ENCODE measurements at regions not wholly inside any gene's neighbourhood (a gene's known extent, or its start where the extent isn't known, plus 50 kb on each side); places are given as distances from the start of the nearest gene placed in this dataset.
A peak's percentile ranks its signal among the peaks of the same experiment; 100 is the strongest.

DNA sequence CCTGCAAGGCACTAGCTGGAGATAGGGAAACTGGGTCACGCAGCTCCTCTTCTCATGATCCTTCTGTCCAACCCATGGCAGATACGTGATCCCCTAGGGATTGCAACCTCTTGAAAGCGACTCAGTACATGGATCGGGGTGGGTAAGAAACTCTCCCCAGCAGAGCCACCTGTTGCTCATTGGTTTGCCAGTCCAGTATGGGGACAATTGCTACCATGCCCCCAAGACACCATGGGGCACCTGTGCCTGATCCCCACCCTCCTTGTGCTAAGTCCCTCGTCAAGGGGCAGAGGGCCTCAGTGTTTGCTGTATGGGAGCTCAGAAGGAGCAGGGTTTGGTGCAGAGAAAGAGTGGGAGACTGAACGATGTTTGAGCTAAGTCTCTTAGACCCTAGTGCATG, 500.9 kb downstream of the ENC1 start:
- no peak for DNase-seq

DNA sequence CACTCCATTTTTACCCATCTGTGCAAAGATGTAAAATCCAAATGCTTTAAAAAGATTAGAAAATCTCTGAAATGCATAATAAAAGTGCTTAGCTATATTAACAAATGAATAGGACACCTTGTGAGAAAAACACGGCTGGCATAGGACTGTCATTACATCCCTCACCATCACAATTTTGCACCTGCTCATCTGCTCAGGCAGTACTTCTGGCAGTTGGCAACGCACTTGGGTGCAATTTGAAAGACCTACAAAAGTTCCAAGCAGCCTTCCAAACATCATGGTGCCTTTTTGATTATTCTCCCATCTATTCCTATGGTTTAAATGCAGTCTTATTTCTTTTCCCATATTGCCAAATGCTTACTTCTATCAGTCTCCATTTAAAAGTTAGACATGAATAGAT, 501.8 kb downstream of the ENC1 start:
- DNase-seq: no peak

DNA sequence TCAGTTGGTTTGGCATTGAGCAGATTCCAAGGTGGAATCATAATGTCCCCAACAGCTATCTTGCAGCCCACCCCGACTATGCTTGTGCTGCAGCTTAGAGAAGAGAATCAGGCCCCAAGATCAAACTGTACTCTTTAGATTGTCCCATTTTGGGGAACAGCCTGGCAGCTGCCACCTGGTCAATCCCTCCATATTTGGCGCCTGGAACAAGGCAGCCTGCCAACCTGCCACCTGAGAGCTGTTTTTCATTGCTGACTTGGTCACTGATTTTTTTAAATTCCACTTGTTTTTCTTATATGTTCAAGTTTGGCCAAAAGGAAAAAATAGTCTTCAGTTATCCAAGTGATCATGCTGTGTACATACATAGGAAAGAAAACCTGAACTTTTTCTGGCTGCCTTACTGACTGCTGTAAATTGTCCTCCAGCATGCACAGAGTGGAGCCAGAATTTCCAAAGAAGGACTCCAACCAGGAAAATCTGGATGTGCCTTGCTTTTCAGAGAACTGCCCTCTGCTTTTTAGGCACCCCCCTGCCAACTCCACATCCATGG, 504.2 kb downstream of the ENC1 start:
- no peak for DNase-seq

DNA sequence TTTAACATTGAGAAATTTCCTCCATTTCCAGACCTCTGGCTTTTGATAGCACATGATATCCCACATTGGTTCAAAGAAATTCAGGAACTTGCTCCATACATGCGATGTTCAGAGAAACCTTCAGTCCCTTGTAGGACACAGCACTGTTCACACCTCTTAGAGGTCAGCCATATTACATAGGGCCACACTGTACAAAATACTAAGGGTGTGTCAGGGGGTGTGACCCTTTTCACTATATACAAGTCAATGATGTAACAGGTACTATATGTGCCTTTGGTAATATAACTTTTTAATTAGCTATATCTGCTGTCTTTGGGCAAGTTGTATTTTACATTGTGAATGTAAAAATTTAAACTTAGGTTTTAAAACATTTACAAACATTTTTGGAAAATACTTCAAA, 505.5 kb downstream of the ENC1 start:
- DNase-seq: no peak

DNA sequence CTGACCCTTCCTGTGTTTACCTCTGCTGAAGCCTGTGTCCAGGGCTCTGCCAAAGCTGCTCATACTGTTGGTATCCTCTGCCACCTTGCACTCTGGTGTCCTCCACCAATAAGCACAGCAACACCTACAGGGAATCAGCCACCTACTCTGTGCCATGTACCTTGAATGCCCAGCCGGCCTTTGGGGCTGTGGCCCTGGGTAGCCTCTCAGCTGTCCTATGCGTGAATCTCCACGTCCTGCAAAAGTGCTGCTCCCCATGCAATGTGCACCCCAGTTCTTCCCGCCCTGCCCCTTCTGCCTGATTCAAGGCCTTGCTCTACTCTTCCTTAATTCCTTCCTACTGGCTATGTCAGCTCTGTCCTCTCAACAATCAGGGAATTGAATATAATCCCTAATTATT, 506.5 kb downstream of the ARHGEF28 start:
- no peak for DNase-seq

DNA sequence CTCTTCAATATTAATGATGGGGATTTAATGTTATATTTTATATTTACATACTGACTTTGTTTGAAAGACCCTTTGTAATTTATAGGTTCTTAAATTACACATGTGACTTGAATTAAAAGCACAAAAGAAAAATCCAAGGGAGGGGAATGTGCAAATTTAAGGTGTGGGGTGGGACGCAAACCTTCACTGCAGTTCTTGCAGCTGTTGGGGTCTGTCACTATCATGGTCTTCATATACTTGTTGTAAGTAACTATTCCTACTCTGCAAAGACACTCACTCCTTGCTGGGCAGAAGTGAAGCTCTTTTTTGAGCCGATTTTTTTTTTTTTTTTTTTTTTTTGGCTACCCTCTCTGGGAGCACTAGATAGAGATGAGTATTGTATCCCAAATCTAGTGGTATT, 505.3 kb downstream of the ARHGEF28 start:
- no peak for DNase-seq

DNA sequence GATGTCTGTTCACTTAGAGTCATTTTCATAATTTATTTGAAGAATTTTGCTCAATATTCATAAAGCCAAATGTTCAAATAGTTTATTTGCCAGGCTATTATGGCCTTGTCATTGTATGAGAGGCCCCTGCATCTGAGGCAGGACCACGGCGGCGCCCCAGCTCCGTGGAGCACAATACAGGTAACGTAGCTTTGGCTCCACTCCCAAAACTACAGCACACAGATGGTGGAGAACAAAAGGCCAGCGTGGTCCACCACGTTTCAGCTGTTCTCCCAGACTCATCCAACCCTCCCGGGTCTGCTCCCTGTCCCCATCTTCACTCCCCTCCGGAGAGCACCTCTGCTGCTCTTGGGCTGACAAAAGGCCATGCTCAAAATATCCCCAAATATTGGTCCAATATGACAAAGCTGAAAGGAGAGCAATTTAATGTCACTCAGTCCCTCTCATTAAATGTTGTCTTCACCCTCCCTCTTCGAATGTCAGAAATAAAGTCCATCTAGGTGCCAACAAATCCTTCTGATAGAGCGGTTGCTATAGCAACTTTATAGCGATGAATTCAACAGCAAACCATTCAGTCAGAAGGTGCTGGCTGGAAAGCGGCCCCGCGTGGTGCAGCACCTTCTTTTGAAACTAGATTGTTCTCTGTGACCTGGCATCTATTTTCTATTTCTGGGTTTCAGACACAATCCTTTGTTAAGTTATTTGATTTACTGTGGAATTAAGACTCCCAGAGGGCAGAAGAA, 504.3 kb downstream of the ARHGEF28 start:
- no peak for DNase-seq

DNA sequence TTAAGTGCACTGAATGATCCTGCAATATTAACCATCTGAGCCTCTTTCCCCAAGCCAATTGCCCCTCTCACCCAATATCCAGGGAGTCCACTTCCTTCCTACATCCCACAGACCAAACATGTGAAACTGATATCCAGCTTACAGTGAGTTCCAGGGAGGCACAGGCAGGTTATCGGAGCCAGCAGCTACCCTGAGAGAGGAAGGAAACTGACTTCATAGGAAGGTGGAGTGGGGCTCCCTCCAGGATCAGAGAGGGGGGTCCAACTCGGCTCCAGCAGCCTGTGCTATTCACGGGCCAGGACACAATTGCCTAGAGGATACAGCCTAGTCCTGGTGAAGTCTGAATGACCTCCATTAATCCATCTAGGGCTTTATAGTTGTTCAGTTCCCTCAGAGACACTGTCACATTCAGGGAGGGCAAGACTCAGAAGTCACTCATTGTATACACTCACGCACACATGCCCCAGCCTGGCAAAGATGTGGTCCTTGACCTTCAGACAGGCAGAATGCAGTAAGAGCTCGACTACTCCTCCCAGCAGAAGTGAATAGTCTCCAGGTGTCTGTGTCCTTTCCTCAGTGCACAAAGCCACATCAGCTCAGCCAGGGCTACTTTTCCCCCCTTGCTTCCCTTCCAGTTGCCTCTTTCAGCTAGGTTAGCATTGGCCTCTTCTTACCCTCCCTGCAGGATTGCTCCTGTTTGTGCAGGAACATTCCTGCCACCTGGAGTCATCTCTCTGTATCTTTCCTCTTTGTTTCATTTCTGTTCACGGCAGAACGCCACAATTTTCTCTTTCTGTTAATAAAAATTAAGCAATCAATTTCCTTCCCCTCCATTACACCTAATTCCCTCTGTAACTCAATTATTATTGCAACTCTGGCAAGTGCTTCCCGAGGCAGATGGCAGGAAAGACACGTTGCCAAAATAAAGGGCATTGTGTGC, 501.7 kb downstream of the ARHGEF28 start:
- DNase-seq: peak in 1 of 2 experiments; percentile 5

DNA sequence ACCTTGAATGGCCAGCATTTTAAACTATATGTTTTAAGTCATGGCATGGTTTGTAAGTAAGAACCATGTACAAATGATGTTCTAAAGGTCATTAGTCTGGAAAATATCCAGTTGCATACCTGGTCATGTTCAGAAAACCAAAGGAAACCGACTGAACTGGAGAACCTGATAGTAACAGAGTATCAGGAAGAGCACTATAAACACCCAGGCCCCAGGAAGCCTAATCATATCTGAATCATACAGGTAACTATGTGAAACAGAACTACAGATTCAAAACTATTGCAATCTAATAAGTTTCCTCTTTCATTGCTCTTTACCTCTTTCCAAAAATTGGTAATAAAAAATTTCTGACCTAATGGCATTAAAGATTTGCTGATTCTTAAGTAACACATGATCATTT, 500.3 kb downstream of the ARHGEF28 start:
- no peak for DNase-seq

DNA sequence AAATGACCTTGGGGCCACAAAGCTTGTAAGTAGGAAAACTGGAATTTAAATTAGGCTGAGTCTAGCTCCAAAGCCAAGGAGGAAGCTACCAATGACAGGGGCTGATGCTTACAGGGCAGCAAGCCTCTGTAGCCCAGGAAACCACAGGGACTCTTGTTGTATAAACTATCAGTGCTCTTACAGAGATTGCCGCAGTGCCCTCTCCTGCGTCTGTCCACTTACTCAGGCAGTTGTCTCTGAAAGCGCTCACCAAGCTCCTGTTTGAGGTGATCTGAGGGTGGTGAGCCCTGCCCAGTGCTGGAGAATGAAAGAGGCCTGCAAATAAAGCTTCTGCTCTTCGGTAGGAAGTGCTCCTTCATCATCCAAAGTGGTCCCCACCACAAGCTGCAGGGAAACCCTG, 498.8 kb downstream of the ARHGEF28 start:
- DNase-seq: no peak

DNA sequence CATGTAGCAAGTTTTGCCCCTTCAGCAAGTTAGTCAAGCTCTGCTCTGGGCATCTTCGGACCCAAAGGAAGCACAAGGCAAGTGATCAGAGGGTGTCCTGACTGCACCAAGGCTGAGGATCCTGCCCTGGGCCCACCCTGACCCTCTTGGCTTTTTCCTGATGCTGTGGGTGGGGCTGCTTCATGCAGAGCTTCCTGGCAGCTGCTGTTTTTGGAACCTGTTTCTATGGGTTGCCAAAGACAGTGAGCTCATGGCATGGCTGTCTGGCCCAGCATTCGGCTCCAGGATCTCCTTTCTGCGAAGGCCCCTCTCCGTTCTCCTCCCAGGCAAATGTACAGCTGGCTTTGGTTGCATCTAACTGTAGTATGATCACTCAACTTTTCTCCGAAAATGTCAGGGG, 497.9 kb downstream of the ARHGEF28 start:
- no peak for DNase-seq

DNA sequence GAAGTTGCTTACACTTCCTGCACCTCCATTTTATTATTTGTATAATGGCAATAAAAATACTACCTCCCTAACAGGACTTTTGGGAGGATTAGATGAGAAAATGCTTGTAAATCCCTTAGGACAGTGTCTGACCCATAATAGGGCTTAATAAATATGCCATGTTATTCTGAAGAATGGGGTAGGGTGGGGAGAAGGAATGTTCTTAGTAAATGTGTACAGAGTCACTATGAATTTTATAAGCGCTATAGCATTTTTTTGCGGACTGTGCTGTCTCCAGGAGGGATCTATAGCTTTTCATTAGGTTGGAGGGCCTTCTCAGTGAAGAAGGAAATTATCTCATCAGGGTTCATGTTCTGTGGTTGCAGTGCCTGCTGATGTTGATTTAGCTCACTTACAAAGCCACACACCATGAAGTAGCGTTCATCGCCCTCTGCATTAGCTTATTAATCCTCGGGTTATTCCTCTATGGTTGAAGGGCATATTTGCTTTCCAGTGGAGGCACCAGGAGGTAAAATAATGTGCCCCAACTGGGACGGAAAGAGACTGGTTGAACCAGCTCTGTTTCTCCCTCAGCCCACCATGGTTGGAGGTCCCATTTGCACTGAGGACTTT, 497.1 kb downstream of the ARHGEF28 start:
- DNase-seq: no peak

DNA sequence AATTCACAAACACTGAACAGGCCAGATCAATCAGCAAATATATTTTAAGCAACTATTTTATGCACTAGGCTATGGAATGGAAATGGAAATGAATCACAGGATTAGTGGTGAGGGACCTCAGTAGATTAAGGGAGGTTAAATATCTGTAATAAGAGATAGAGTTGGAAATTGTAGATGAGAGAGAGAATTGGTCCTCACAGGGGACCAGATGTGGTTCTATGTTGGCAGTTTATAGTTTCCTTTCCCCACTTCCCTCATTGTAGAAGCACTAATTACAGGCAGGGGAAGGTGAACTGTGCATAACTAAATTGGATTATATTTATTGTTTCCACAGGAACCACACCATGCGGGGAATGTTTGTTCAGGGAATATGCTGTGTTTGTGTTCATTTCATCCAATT, 496.2 kb downstream of the ARHGEF28 start:
- no peak for DNase-seq

DNA sequence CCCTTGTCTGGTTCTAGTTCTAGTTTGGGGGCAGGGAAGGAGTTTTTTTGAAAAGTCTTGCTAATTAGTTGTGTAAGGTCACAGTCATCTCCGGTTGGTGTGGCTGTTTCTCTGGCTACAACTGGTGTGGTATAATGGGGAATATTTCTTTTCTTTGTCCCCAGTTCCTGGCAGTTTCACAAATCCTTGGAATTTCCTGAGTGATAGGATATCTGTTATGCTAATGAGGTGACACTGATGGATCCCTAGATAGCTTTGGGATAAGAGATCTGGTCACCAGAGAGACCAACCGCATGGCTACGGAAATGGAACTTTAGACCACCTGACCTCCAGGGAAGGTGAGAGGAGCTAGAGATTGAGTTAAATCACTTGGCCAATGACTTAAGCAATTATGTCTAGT, 494.6 kb downstream of the ARHGEF28 start:
- no peak for DNase-seq

DNA sequence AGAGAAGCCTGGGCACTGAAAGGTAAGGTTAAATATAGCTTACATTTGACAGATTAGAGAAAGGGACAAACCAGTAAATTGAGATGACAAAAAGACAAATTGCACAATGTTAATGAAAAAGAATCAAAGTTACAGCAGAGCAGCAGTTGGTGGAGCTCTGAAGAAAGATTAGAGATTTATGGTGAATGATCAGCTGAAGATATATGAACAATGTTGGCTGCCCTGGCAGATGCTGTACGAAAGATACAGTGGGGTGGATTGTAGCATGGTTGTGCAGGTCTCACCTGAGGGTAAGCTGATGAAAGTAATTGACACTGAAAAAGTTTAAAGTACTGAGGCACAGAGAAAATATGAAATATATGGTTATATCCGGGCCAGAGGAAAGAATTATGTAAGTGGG, 492.1 kb downstream of the ARHGEF28 start:
- no peak for DNase-seq

DNA sequence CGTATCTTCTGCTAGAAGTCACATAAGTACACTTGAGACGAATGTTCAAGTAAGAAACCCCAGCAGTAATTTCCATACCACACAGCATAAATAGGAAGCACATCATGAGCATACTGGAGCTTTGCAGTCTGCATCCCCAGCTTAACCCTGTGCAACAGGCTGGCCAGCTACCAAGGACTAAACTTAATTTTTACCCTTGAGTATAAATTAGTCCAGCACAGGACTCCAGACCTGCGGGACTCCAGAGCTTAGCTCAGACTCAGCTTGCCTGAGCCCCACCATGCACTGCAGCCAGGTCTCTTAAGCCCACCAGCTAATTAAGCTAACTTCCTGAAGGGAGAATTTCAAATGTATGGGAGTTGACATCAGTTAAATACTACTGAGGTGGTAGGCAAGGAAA, 491.0 kb downstream of the ARHGEF28 start:
- DNase-seq: no peak

DNA sequence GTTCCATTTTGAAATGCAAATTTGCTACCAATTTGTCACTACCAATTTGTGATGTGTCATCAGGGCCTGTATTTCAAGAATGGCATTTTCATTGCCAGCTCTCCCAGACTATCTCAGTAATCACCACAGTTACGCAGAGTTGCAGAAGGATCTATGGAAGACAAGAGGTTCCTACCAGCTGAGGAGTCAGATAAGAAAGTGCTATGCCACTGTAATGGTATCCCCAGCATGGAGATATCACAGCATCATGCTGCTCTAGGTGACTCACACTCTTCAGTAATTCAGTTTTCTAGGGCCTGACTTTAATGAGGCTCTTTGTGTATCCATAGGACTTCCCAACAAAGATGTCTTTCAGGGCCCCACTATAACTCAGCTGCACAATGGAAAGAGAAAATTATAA, 490.3 kb downstream of the ARHGEF28 start:
- DNase-seq: no peak

DNA sequence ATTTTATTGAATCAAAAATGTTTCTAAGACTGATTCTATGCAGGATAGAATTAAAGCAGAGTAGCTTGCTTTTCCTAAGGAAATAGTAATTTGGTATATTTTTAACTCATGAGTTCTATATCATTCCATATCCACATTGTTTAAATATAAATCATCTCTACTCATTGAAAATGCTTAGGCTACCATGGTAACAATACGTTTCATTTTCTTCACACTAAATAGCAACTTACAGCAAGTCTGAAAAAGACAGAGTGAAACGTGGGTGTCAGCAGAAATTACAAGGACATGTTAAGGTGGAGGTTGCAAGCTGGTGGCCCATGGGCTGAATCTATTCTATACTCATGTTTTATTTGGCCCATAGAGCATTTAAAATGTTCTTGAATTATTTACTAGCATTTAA, 487.9 kb downstream of the ARHGEF28 start:
- DNase-seq: no peak

DNA sequence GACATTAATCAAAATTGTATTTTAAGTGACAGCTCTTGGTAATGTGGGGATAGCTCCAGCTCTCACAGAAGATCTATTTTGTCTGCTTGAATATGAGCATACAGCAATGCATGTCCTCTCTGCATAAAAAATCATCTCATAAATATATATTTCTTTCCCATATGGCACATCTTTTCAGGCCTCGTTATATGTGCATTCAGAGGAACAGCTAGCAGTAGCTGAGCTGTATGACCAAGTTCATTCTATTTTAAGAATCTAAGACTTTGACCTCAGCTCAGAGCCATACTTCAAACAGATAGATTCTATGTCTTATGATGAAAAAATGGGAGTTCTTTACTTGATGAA, 487.2 kb downstream of the ARHGEF28 start:
- no peak for DNase-seq

DNA sequence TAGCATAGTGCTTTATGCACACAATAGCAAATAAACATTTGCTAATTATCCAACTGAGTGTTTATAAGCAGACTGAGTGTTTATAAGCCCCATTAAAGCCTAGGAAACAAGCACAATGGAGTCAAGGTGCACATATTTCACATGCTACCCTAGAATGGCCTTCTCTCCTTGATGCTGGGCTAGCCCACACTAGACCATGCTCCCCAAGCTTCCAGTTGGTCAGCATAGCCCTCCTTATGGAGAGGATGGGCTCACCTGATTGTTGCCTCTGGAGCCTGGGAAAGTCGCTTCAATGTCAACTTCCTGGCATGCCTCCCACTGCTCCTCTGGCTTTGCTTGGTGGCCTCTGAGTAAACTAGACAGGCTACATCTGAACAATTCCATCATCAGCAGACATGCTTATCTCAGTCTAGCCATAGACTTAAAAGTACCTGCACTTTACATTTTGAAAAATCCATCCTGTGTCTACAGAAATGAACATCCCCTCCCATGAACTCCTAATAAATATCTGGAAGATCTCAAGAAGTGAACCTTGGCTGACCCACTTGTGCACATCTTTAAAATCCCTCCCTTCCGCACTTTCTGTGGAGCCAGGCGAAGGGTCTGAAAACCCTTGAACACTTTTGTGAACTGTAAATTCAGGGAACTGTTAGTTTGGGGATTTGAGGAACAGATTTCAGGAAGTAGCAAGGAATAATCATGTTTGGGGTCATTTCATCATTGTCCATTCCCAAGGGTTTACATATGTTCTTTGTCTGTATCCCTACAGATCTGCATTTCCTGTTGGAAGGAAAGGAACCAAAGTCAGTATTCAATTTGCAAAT, 486.6 kb downstream of the ARHGEF28 start:
- DNase-seq: no peak

DNA sequence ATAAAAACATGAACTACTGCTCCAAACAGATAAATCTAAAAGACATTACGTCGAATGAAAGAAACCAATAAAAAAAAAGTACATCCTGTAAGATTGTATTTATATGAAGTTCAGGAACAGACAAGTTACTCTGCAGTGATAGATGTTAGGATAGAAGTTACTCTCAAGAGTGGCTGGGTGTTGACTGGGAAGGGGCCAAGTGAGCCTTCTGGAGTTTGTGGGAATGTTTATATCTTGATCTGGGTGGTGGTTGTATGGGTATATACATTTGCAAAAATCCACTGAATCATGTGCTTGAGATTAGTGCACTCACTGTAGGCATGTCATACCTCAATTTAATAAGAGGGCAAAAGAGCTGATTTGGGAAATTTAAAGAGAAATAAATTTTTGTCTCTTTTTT, 485.8 kb downstream of the ARHGEF28 start:
- DNase-seq: no peak

DNA sequence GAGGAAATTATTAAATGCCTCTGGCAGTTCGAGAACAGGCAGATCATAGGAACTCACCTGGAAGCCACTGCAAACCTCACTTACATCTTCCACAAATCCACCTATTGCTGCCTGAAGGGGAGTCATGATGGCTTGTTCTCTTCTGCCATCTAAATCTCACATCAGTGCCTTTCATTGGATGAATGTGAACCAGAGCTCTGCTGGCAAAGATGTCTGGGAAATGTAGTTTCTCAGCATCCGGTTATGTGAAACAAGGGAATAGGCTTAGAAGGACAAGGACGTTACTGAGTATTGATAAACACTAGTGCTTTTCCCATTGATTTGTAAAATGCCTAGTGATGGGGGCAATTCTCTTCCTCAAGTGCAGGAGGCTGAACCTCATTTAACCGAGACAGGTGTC, 483.3 kb downstream of the ARHGEF28 start:
- no peak for DNase-seq

DNA sequence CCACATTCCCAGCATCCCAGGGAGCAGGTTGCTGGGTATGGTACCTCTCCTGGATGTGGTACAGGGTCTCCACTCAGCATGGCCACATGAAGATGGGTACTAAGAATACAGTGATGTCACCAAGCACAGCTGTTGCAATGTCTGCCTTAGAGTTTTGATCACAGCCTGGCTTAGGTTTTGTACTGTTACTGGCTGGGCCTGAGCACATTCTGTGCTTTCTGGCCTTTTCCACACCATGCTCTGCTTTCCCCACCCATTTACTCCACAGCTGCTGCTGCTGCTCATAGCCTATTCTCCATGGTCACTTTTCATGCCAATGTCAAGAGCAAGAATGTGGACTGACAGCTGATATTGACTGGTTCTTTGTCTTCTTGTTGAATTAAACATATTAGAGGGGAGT, 481.9 kb downstream of the ARHGEF28 start:
- no peak for DNase-seq

Measured in SW 1271 (cell line).